A673 (cell line): ENCODE measurements at regions not wholly inside any gene's neighbourhood (a gene's known extent, or its start where the extent isn't known, plus 50 kb on each side); places are given as distances from the start of the nearest gene placed in this dataset.

Experiments used
- BruUV-seq: library from RNA; stranded (reverse); fragments of 400-500 nt; replicated peaks from 2 replicates; lab custom pipeline; 2021; lab: Mats Ljungman, UMichigan
- CTCF ChIA-PET: fragments of 300-600 bp; sonication (Branson Sonifier 250); formaldehyde crosslinking; loops from one replicate; lab custom pipeline; 2022; ENCODE audit warnings: antibody characterized with exemption; lab: Charles Lee
- POLR2A ChIA-PET: fragments of 300-600 bp; sonication (Branson Sonifier 250); formaldehyde crosslinking; loops from one replicate; lab custom pipeline; 2022; ENCODE audit warnings: antibody characterized with exemption; ENCODE audit not compliant: low non-redundant PET; lab: Charles Lee
- DNase-seq: peaks from one replicate; pipeline ENCODE4 v3.0.0-alpha.2; 2015; ENCODE audit warnings: low spot score
- H3K27ac ChIP-seq: fragments of 200-600 bp; sonication (generic); 2 replicates; pipeline ENCODE4 v1.5.1; 2016; ENCODE audit warnings: mixed run types, low read depth, mild to moderate bottlenecking, mixed read lengths, antibody characterized with exemption, low read length; ENCODE audit not compliant: poor library complexity, severe bottlenecking
- H3K27me3 ChIP-seq: fragments of 200-600 bp; sonication (generic); replicated peaks from 2 replicates; pipeline ENCODE4 v1.6.1; 2017; ENCODE audit warnings: mixed run types, low read depth, mild to moderate bottlenecking, mixed read lengths, antibody characterized with exemption, low read length; ENCODE audit not compliant: insufficient read depth, poor library complexity
- H3K36me3 ChIP-seq: fragments of 200-600 bp; sonication (generic); 2 replicates; pipeline ENCODE4 v1.6.1; 2016; ENCODE audit warnings: mixed run types, mild to moderate bottlenecking, mixed read lengths, antibody characterized with exemption, low read length; ENCODE audit not compliant: insufficient read depth, poor library complexity, severe bottlenecking
- H3K4me1 ChIP-seq: fragments of 200-600 bp; sonication (generic); 2 replicates; pipeline ENCODE4 v1.6.1; 2017; ENCODE audit warnings: mixed run types, mild to moderate bottlenecking, mixed read lengths, antibody characterized with exemption, low read length; ENCODE audit not compliant: insufficient read depth, poor library complexity, severe bottlenecking
- H3K4me3 ChIP-seq: fragments of 200-600 bp; sonication (generic); 2 replicates; pipeline ENCODE4 v1.5.1; 2016; ENCODE audit warnings: low read depth, mixed run types, mild to moderate bottlenecking, mixed read lengths, low read length; ENCODE audit not compliant: poor library complexity, severe bottlenecking
- H3K9me3 ChIP-seq: fragments of 200-600 bp; sonication (generic); 2 replicates; pipeline ENCODE4 v1.6.1; 2016; ENCODE audit warnings: mixed run types, low read depth, mild to moderate bottlenecking, mixed read lengths, antibody characterized with exemption, low read length; ENCODE audit not compliant: poor library complexity, severe bottlenecking
- EZH2 ChIP-seq: fragments of 200-600 bp; sonication (generic); IDR thresholded peaks from 2 replicates; pipeline ENCODE4 v1.6.1; 2017; ENCODE audit warnings: borderline replicate concordance, low read depth, mild to moderate bottlenecking, mixed read lengths, antibody characterized with exemption, low read length; ENCODE audit not compliant: poor library complexity, severe bottlenecking
- intact Hi-C: fragments of 100-400 bp; cut with micrococcal nuclease; formaldehyde crosslinking; loops from one replicate; pipeline ENCODE4 v1.10.0; 2022; ENCODE audit not compliant: unreplicated experiment
- TF ChIP-seq, protein P1 (sequence below): fragments of 300-800, 200-600 bp; sonication (generic); conservative IDR thresholded peaks from 2 replicates; pipeline ENCODE4 v1.5.1; 2017; ENCODE audit warnings: low read depth, mild to moderate bottlenecking, antibody characterized with exemption, low read length, moderate library complexity, mixed read lengths

DNA sequence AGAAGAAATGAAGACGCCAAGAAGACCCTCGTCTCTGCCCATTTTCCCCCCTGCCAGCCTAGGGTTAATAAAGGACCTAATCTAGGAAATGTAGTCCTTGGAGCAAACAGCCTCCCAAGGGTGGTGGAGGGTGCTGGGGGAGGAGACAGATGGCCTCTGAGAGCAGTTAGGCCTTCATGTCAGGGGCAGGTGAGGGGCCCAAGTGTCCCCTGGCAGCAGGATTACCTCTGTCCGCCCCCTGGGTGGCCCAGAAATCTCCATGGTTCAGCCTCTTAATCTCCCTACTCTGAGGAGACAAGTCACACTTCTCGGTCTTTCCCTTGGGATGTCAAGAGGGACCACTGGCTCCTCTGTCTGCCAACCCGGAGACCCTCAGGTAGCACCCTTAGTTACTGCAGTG is 365.4 kb upstream of the TNRC6C start:
- ChIA-PET CTCF (no interaction called here), POLR2A (no interaction called here)
- no peak overlapping the region for H3K27ac ChIP-seq
- intact Hi-C loops: no loop called here
- H3K4me1 ChIP-seq: peaks cover 16% of the 10 kb centered on the region
- H3K36me3 ChIP-seq: no peaks in the 10 kb centered on the region
- TF ChIP-seq, protein P1, sequence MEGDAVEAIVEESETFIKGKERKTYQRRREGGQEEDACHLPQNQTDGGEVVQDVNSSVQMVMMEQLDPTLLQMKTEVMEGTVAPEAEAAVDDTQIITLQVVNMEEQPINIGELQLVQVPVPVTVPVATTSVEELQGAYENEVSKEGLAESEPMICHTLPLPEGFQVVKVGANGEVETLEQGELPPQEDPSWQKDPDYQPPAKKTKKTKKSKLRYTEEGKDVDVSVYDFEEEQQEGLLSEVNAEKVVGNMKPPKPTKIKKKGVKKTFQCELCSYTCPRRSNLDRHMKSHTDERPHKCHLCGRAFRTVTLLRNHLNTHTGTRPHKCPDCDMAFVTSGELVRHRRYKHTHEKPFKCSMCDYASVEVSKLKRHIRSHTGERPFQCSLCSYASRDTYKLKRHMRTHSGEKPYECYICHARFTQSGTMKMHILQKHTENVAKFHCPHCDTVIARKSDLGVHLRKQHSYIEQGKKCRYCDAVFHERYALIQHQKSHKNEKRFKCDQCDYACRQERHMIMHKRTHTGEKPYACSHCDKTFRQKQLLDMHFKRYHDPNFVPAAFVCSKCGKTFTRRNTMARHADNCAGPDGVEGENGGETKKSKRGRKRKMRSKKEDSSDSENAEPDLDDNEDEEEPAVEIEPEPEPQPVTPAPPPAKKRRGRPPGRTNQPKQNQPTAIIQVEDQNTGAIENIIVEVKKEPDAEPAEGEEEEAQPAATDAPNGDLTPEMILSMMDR: no peak
- no peak for TF ChIP-seq EZH2
- H3K4me3 ChIP-seq: no peak overlapping the region
- no peak for DNase-seq
- no peaks in the 10 kb centered on the region for H3K9me3 ChIP-seq
- peaks cover 21% of the 10 kb centered on the region for H3K27me3 ChIP-seq
- BruUV-seq: no TSS peak

DNA sequence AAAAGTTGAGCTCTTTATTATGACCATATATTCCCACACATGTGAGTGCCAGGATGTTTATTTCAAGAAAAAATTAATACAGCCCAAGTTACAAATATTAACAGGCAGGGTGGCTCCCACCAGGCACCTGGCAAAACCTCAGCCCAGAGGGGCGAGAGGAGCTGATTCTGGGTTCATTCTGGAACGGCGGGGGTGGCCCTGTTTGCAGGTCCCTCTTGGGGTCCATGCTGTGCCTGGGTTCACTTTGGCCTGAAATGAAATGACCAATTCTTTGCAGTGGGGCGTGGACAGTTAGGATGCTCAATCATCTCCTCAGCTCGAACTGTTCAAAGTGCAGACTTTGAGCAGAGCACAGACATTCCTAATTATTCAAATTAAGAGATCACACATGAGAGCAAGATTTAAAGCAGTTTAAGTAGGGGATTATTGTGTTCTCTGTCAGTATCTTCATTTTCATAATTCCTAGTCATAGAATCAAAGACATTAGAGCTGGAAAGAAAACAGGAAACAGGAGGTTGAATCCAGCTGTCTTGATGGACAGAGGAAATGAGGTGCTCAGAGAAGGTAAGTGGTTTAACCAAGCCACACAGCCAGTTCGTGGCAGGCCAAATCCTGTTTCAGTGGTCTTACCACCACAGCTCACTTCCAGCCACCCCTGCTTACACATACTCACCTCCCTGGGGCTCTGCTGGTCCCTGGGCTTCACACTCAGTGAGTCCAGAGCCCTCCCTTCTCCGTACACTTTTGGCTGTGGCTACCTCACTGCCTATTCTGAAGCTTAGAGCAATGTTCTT is 363.9 kb upstream of the TNRC6C start:
- Histone ChIP-seq H3K27ac (no peak overlapping the region), H3K27me3 (peaks cover 21% of the 10 kb centered on the region), H3K9me3 (no peaks in the 10 kb centered on the region), H3K36me3 (no peaks in the 10 kb centered on the region), H3K4me1 (peaks cover 16% of the 10 kb centered on the region), H3K4me3 (no peak overlapping the region)
- ChIA-PET POLR2A (no interaction called here), CTCF (no interaction called here)
- BruUV-seq: no TSS peak
- peak; percentile 23 for DNase-seq
- intact Hi-C loops: no loop called here
- TF ChIP-seq, protein P1: no peak
- no peak for TF ChIP-seq EZH2

DNA sequence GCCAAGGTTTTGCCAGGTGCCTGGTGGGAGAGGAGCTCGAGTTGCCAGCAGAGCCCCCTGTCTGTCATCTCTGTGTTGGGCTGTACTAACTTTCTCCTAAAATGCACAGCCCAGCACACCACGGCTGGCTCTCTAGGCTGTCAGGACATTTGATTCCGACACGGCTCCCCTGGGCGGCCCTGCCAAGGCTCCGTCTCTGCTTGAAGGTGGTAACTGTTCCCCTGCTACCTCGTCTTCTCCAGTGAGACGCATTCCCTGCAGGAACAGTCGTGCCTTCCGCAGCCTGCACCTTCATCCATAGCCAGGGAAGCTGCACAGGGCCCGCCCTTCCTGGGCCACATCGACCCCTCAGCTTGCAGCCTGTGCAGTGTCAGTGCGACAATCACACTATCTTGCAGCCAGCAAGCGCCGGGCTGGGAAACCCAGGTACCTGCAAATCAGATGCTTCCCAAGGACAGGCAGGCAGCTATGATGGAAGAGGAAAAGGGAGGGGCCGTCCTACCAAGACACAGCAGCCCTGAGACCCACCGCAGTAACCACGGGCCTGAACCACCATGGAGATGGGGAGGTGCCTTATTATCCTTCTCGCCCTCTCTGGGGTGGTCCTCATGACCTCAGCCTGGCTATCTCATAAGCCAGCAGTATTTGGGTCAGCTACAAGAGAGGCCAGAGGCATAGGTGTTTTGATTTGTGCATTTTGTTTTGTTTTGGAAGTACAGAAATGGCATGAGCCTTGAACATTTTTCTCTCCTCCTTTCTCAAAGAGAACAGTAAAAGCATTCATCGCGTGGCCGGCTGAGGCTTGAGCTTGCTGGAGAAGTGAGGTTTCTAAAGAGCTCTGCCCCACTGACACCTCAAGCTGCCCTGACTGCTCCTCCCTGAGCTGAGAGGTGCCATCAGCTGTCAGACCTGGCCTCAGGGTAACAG is 361.7 kb upstream of the TNRC6C start:
- intact Hi-C loops: no loop called here
- Histone ChIP-seq H3K36me3 (no peaks in the 10 kb centered on the region), H3K27ac (no peak overlapping the region), H3K4me3 (no peak overlapping the region), H3K27me3 (peaks cover 12% of the 10 kb centered on the region), H3K9me3 (no peaks in the 10 kb centered on the region), H3K4me1 (peaks cover 16% of the 10 kb centered on the region)
- no TSS peak for BruUV-seq
- no peak for TF ChIP-seq EZH2
- TF ChIP-seq, protein P1: 0 out of 2 replicates have a peak, but pooled peaks have one; percentile 14
- CTCF ChIA-PET: no interaction called here
- no peak for DNase-seq
- POLR2A ChIA-PET: no interaction called here
